ENCODE measurements at regions not wholly inside any gene's neighbourhood (a gene's known extent, or its start where the extent isn't known, plus 50 kb on each side); places are given as distances from the start of the nearest gene placed in this dataset.

- Histone ChIP-seq H3K36me3 (ENCODE audit: control insufficient read depth in 2 of 4, insufficient read depth in 4 of 4, low read length in 3 of 4) (no peaks in the 10 kb centered on the region), H3K23me2 (ENCODE audit: low read depth, low read length) (no peaks in the 10 kb centered on the region), H3K14ac (ENCODE audit: insufficient read length) (no peak overlapping the region), H4K8ac (ENCODE audit: extremely low read depth, insufficient read depth, low read length) (no peak overlapping the region), H3K4me2 (ENCODE audit: insufficient read depth in 1 of 2, low read depth in 2 of 2, low read length in 2 of 2) (no peak overlapping the region), H3K27me3 (replicated peaks in 1 of 4; ENCODE audit: control insufficient read depth in 3 of 4, extremely low read depth in 1 of 4, insufficient read depth in 3 of 4, low read length in 3 of 4) (no peaks in the 10 kb centered on the region), H2BK5ac (ENCODE audit: low read depth, low read length) (no peak overlapping the region), H2BK15ac (ENCODE audit: low read length) (no peak overlapping the region), H3K56ac (replicated peaks; ENCODE audit: insufficient read length, low read depth, low read length) (no peak overlapping the region), H3K27ac (ENCODE audit: low read depth, low read length) (no peak overlapping the region), H2BK120ac (replicated peaks; ENCODE audit: low read depth, low read length) (no peak overlapping the region), H3K79me1 (ENCODE audit: low read depth, low read length) (no peaks in the 10 kb centered on the region), H3K23ac (ENCODE audit: insufficient read length) (no peak overlapping the region), H2AFZ (ENCODE audit: low read length) (no peak overlapping the region), H3K4me1 (replicated peaks in 1 of 4; ENCODE audit: control insufficient read depth in 3 of 4, insufficient read depth in 4 of 4, low read length in 3 of 4) (no peaks in the 10 kb centered on the region), H2AK5ac (ENCODE audit: low read depth, low read length) (no peak overlapping the region), H3K79me2 (ENCODE audit: control insufficient read depth in 1 of 2, insufficient read depth in 2 of 2, low read length in 2 of 2) (no peaks in the 10 kb centered on the region), H2BK20ac (ENCODE audit: low read length) (no peak overlapping the region), H4K91ac (replicated peaks; ENCODE audit: insufficient read length, low read length) (no peak overlapping the region), H3K4ac (replicated peaks; ENCODE audit: insufficient read length, low read depth, low read length) (no peak overlapping the region), H3K4me3 (ENCODE audit: extremely low read depth in 1 of 4, insufficient read depth in 2 of 4, low read depth in 3 of 4, low read length in 4 of 4) (no peak overlapping the region), H4K20me1 (replicated peaks in 1 of 2; ENCODE audit: control insufficient read depth in 1 of 2, insufficient read depth in 2 of 2, low read length in 2 of 2) (no peaks in the 10 kb centered on the region), H4K5ac (ENCODE audit: insufficient read length, low read depth, low read length) (no peak overlapping the region), H2BK12ac (ENCODE audit: low read depth, low read length) (no peak overlapping the region), H3K18ac (ENCODE audit: extremely low read depth, low read length) (no peak overlapping the region), H3K9me3 (ENCODE audit: insufficient read depth in 2 of 2, low read depth in 1 of 2, low read length in 1 of 2) (no peaks in the 10 kb centered on the region), H3K9ac (replicated peaks in 1 of 4; ENCODE audit: extremely low read depth in 1 of 4, low read depth in 3 of 4, low read length in 3 of 4) (no peak overlapping the region)
- no peak for TF ChIP-seq TAF7 (optimal IDR thresholded peaks at IDR 0.05; ENCODE audit: borderline replicate concordance, low read depth, low read length)
- TF ChIP-seq BACH1 (IDR thresholded peaks at IDR 0.05; ENCODE audit: low read length), result no peak
- TF ChIP-seq CTBP2 (IDR thresholded peaks at IDR 0.05; ENCODE audit: borderline replicate concordance, insufficient read depth, insufficient read length, low read length), result no peak
- TF ChIP-seq SP1 (IDR thresholded peaks at IDR 0.05; ENCODE audit: low read depth, low read length), result no peak
- TF ChIP-seq EP300 (IDR thresholded peaks at IDR 0.05; ENCODE audit: borderline replicate concordance in 1 of 2, low read depth in 2 of 2, low read length in 2 of 2), result no peak
- TF ChIP-seq SIX5 (IDR thresholded peaks at IDR 0.05; ENCODE audit: low read depth, low read length), result no peak
- no peak for TF ChIP-seq KDM1A (IDR thresholded peaks at IDR 0.05; ENCODE audit: borderline replicate concordance, low read length)
- TF ChIP-seq TBP (IDR thresholded peaks at IDR 0.05; ENCODE audit: low read depth, low read length), result no peak
- TF ChIP-seq POU5F1 (IDR thresholded peaks at IDR 0.05; ENCODE audit: low read depth, low read length), result no peak
- TF ChIP-seq SRF (IDR thresholded peaks at IDR 0.05; ENCODE audit: low read depth, low read length), result no peak
- TF ChIP-seq BCL11A (IDR thresholded peaks at IDR 0.05; ENCODE audit: low read depth in 2 of 2, low read length in 2 of 2), result no peak
- TF ChIP-seq, protein P1, sequence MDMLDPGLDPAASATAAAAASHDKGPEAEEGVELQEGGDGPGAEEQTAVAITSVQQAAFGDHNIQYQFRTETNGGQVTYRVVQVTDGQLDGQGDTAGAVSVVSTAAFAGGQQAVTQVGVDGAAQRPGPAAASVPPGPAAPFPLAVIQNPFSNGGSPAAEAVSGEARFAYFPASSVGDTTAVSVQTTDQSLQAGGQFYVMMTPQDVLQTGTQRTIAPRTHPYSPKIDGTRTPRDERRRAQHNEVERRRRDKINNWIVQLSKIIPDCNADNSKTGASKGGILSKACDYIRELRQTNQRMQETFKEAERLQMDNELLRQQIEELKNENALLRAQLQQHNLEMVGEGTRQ (IDR thresholded peaks at IDR 0.05; ENCODE audit: low read length), result no peak
- no peak for TF ChIP-seq CHD1 (IDR thresholded peaks at IDR 0.05; ENCODE audit: low read depth, low read length)
- TF ChIP-seq GABPA (IDR thresholded peaks at IDR 0.05; ENCODE audit: borderline replicate concordance, insufficient read depth, low read length), result no peak
- TF ChIP-seq NRF1 (IDR thresholded peaks at IDR 0.05; ENCODE audit: low read depth, low read length), result no peak
- CTCF ChIA-PET (ENCODE audit: partially characterized antibody), result no interaction called here
- FAIRE-seq (no peak), DNase-seq (ENCODE audit: low read depth in 1 of 2, low spot score in 2 of 2) (no peak)
- POLR2A ChIA-PET (ENCODE audit: partially characterized antibody), result no interaction called here
Observed at GRCh38 chr18:40102903-40103302, 1852.1 kb upstream of the PIK3C3 start.

All from H1 (cell line).